CD4-positive, alpha-beta T cell treated with Interferon gamma for 1 hour (primary cell): ENCODE measurements at regions not wholly inside any gene's neighbourhood (a gene's known extent, or its start where the extent isn't known, plus 50 kb on each side); places are given as distances from the start of the nearest gene placed in this dataset.
A peak's percentile ranks its signal among the peaks of the same experiment; 100 is the strongest.
"Not testable (repeated sequence)": the region's sequence is repeated elsewhere in the genome, so short reads cannot be mapped to it uniquely, and the experiment has no call there.

Experiments used
- DNase-seq: peaks from one replicate; pipeline ENCODE4 v3.0.0-alpha.2; 2020

- no peak for DNase-seq
These were observed 157.0 kb downstream of the SHANK2 start for GRCh38 chr11:71095294-71095850.

DNA sequence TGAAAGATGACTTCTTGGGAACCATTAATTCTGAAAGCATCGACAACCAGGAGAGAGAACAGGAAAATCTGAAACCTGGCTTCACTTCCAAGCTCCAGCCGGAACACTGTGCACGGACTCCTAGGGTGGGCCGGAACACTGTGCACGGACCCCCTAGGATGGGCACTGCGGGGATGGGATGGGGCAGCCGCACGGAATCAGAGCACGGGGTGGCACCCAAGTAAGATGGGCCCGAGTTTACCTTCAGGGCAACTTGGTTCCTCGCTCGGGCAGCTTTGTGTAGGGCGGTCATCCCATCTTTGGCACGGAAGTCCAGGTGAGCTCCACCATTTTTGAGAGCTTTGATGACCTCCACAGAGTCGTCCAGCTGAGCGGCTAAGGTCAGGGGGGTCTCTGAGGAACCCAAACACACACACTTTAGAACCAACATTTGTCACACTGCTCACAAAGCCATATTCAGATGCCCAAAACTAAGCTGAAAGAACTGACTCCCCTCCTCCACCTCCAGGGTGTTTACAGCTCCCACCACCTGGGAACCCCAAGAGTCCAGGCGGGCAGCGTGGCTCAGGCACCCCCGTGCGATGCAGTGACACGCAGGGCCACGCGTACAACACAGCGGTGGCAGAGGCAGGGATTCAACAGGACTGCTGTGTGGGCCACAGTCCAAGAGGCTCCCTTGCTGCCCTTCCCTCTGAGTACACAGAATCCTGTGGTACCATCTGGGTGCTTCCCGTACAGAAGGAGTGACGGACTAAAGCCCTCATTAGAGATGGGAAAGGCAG is 157.9 kb downstream of the SHANK2 start:
- DNase-seq = no peak

DNA sequence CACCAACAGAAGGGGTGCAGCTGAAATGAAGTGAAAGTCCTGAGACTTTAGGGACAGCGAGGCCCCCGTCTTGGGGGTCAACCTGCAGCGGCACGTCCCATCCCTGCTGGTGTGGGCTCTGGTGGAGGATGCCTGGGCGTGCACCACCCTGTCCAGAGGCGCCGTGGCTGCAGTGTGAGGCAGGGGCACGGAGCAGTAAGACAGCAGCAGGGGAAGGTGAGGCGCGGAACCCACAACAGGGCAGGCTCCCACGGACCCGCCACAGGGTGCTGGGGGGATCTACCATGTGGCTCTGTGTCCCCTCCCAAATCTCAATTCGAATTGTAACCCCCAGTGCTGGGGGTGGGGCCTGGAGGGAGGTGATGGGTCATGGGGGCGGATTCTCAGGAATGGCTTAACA is 158.6 kb downstream of the SHANK2 start:
- no peak for DNase-seq

DNA sequence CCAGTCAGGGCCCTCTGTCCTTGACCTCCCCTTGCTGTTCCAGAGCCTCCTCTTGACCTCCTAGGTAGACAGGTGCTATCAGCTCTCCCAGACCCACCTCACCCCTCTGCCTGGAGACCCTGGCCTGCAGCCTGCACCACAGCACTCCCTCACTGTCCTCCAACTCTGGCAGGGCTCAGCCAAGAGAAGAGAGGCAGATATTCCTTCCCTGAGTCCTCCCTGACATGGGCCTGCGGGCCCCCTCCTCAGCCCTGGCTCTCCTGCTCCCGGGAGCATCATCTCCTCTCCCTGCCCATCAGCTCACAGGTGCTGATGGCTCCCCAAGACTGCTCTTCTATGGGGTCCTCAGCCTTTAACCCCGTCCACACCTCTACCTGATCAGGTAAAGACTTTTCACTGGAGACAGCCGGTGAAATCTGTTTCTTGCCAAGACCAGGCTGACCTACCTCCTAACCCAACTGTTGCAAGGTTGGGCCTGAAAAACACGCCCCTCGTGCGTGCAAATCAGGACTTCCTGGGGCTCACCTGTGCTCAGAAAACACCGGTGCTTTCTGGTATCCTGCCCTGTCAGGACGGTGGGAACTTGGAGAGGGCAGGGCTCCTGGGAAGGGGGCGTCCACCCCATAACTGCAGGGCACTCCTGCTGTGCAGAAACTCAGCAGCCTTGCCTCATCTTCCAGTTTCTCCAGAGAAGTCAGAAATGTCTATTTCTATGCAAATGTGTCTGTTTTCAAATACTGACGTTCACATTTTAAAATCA is 160.7 kb downstream of the SHANK2 start:
- no peak for DNase-seq

GRCh38 chr11:71089571-71089970 is 162.8 kb downstream of the SHANK2 start:
- DNase-seq = no peak

- DNase-seq = not testable (repeated sequence)
These were observed 163.8 kb downstream of the SHANK2 start for GRCh38 chr11:71088314-71089215.

GRCh38 chr11:71086687-71087258 is 165.6 kb downstream of the SHANK2 start:
- no peak for DNase-seq

DNA sequence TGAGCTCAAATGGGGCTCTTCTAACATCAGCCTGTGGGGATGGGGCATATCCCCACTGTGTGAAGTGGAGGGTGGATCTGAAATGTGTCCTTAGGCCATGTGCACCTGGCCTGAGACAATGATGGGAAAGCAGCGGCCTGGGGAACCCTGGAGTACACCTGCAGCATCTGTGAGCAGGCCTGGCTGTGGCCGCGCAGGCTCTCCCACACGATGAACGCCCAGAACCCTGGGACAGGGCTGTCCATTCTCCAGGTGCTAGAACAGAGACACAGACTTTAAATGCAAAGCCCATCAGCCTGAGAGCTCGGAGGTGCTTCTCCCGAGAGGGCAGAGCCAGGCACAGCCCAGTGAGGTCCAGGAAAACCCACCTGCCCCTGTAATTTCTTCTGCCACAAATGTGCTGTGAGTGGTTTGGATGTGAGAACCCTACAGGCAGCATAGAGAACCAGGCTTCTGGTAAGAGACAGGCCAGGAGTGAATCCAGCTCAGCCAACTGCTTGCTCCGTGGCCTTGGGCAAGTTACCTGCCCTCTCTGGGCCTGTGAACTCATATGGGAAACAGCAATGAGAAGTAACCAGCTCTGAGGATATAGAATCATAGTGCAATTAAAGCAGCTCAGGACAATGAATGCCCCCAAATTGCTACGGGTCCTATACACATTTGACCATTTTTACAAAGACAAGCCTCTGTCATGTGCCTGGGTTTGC is 167.9 kb downstream of the SHANK2 start:
- DNase-seq = no peak

DNA sequence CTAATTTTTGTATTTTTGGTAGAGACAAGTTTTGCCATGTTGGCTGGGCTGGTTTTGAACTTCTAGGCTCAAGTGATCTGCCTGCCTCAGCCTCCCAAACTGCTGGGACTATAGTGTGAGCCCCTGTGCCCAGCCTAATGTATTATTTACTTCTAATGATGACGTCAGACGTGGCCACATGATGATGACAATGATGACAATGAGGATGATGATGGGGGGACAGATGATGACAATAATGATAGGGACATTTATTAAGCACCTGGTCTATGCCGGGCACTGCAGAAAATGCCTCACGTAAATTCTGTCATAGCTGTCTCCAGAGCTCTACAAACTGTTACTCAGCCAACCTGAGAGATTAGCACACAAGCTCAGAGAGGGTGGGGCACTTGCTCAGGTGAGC is 169.3 kb downstream of the SHANK2 start:
- no peak for DNase-seq

GRCh38 chr11:71082454-71082853 is 169.9 kb downstream of the SHANK2 start:
- no peak for DNase-seq

DNA sequence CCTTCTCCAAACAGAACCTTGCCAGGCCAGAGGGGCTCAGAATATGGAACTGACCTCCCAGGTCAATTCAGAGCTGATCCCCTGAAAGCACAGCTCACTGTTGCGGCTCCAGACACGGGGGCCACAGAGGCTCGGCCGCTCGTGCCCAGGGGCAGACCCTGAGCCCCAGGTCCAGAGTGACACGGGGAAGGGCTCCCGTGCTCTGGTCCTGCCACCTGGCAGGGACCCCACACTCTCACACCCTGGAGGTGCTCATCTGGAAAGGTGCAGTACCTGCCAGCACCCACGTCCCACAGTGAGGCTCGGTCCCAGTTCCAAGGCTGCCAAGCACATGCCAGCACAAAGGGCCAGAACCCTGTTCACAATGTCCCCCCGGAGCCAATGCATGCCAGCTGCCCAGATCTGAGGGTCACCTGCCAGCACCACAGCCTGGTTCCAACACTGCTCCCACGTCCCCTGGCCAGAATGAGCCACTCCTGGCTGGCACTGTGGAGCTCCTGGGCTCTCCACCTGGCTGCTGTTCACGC is 170.6 kb downstream of the SHANK2 start:
- no peak for DNase-seq

DNA sequence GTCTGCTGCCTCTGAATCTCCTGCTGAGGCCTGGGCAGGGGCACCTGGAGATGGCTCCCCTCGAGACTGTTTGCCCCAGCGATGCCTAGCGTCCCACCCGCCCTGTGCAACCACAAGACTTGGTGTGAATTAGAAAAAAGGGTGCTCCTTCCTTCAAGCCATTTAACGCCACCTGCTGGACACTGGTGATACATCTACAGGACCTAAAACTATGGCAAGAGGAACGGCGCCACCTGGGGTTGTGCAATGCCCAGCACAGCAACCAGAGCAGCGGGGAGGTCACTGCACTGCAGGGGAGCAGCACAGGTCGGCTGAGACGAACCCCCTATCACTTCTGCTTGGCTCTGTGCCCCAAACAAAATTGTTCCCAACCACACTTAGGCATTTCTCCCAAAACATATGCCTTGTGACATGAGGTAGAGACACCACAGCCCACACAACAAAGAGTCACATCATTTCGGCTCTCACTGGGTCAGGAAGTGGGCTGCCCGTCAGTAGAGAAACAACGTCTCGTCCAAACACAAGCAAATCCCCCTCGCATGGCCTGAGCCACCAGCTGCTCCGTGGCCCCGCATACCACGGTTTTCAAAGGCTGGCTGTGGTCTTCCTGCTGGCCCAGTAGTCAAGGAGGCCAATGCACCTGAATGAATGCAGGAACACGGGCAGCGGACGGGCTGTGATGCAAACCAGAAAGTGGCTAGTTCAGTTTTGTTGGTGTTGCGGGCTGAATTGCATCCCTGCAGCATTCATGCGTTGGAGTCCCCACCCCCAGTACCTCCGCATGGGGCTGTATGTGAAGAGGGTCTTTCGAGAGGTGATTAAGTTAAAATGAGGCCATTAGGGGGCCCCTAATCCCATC is 171.9 kb downstream of the SHANK2 start:
- peak; percentile 11 for DNase-seq

DNA sequence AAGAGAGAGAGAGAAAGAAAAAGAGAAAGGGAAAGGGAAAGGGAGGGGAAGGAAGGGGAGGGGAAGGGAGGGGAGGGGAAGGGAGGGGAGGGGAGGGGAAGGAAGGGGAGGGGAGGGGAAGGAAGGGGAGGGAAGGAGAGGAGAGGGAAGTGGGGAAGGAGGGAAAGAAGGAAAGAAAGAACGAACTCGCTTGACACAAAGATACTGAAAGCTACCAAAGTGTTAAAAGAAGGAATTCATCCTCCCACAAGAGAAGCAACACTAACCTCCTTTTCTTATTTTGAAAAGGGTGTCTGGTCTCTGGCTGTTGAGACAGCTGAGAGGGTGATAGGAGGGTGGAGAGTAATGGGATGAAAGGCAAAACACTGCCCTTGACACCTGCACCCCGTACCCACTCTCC is 172.6 kb downstream of the SHANK2 start:
- DNase-seq = no peak

- DNase-seq = no peak
These were observed 173.9 kb downstream of the SHANK2 start for GRCh38 chr11:71078482-71078881.

DNA sequence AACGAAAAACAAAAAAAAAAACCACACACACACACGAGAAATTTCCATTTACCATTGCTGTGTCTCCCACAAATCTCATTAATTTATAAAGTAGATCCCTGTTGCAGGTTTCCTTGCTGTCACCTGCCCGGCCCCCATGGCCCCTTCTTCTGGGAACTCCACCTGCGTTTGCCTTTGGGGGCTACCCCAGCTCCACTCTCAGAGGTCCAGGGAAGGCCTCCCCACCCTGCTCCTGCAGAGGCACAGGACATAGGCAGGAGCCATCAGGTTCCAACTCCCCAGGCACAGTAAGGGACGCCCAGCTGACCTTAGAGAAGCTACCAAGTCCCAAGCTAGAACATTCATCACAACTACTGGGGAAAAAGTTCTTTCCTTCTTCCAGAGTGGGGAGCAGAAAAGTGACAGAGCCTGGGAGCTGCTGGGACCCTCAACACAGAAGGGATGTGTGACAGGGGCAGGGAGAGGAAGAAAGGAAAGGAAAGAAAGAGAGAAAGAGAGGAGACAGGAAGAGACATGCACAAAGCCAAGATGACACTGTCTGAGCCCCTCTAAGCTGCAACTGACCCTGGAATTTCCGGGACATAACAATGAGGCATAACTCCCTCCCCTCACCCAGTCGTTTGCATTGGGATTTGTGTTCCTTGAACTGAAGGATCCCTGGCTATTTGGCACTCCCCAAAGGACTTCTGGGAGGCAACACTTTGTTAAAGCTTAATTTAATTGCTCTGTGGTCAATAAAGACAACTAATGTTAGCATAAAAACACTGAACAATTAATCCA is 175.7 kb downstream of the SHANK2 start:
- DNase-seq = no peak

- DNase-seq = no peak
These were observed 176.4 kb downstream of the SHANK2 start for GRCh38 chr11:71075871-71076420.

DNA sequence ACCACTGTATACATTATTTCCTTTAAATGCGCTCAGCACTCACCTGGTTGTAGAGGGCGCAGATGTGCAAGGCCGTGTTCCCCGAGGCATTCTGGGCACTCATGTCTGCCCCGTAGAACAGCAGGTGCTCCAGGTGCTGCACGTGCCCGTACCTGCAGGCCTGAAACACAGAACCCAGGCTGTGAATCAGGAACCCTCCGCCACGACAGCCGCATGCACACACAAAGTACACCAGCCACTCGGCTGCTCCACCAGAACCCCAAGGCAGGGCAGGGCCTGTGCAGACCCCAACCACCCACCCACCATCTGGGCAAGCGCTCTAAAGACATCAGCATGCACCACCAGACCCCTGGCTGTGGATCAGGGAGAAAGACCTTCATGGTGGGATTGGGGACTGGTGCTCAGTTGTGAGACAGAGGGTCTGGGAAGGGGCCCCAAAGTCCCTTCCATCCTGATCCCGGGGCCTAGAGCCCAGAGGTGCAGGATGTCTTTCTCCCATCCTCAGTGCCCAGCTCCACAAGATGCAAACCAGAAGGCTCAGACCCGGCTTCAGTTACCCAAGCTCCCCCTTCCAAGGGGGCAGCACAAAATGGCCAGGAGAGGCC is 177.2 kb downstream of the SHANK2 start:
- DNase-seq = no peak

DNA sequence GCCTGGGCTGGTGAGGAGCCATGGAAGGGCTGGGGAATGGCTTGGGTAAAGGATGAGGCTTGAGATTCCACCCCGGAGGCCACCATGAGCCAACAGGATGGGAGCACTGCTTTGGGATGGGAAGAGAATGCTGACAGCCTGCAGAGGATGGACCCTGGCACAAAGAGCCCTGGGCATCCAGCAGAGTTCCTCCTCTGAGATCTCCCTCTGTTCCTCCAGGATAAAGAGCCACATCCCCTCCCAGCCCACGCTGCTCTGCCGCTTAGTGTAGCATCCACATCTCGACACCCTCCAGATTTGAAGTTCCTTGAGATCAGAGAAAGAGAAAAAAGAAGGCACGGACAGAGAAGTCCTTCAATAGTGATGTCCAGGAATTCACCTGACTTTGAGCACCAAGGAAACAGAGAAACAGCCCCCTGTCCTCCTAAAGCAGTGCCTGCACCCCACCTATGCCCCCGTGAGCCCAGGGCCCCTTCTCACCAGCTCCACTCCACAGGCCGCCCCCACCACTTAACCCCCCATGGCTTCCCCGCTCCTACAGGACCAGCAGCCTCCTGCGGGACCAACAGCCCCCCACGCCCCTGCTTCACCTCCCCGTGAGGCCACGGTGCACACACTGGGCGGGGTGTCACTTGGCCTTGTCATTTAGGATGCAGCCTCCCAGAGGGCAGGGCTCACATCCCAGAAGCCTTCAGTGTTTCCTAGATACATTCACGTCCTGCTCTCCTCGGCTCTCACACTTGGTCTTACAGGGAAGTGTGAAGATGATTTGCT is 180.5 kb downstream of the SHANK2 start:
- no peak for DNase-seq
